Panc1 (cell line): ENCODE measurements at regions not wholly inside any gene's neighbourhood (a gene's known extent, or its start where the extent isn't known, plus 50 kb on each side); places are given as distances from the start of the nearest gene placed in this dataset.

Experiments used
- ATAC-seq: fragments of 200-7000 bp; cut with Tn5 transposase; 2 replicates; pipeline ENCODE4 v1.9.1; 2020; ENCODE audit warnings: mild to moderate bottlenecking, moderate library complexity
- BruUV-seq: library from RNA; stranded (reverse); fragments of 400-500 nt; replicated peaks from 2 replicates; lab custom pipeline; 2021; lab: Mats Ljungman, UMichigan
- CTCF ChIA-PET: fragments of 300-600 bp; sonication (Branson Sonifier 250); formaldehyde crosslinking; loops from one replicate; lab custom pipeline; 2022; ENCODE audit warnings: antibody characterized with exemption; lab: Charles Lee
- POLR2A ChIA-PET: fragments of 300-600 bp; sonication (Branson Sonifier 250); formaldehyde crosslinking; loops from one replicate; lab custom pipeline; 2022; ENCODE audit warnings: antibody characterized with exemption; lab: Charles Lee
- DNase-seq: peaks from one replicate; pipeline ENCODE4 v3.0.0-alpha.2; 2010; ENCODE audit warnings: low read depth, low spot score
- H3K27ac ChIP-seq: 2 replicates; pipeline ENCODE4 v1.5.1; 2011; ENCODE audit warnings: mild to moderate bottlenecking, low read length, inconsistent platforms
- H3K27me3 ChIP-seq: fragments of 200-500 bp; sonication (Bioruptor generic); 2 replicates; pipeline ENCODE4 v1.6.0; 2014; ENCODE audit warnings: low read length, inconsistent platforms; ENCODE audit not compliant: control insufficient read depth, insufficient read depth
- H3K36me3 ChIP-seq: fragments of 200-500 bp; sonication (Bioruptor generic); 2 replicates; pipeline ENCODE4 v1.5.1; 2014; ENCODE audit warnings: inconsistent platforms, mild to moderate bottlenecking, low read length, moderate library complexity; ENCODE audit not compliant: control insufficient read depth, insufficient read depth
- H3K4me1 ChIP-seq: 2 replicates; pipeline ENCODE4 v1.5.1; 2011; ENCODE audit warnings: inconsistent platforms, mild to moderate bottlenecking, low read length, moderate library complexity; ENCODE audit not compliant: control insufficient read depth, insufficient read depth
- H3K4me3 ChIP-seq, 2 experiments: 2 replicates each; pipeline ENCODE4 v1.5.1; 2011 to 2012; ENCODE audit warnings: low read depth in 2 of 2, low read length in 2 of 2, mild to moderate bottlenecking in 2 of 2, inconsistent platforms in 1 of 2, moderate library complexity in 1 of 2
- H3K9me3 ChIP-seq: fragments of 200-500 bp; sonication (Bioruptor generic); 2 replicates; pipeline ENCODE4 v1.5.1; 2014; ENCODE audit warnings: low read depth, mild to moderate bottlenecking, inconsistent platforms, low read length, moderate library complexity; ENCODE audit not compliant: control insufficient read depth, insufficient read depth
- CTCF ChIP-seq: fragments of 450-650 bp; IDR thresholded peaks from 2 replicates; pipeline ENCODE4 v1.5.1; 2017; ENCODE audit warnings: mild to moderate bottlenecking
- POLR2AphosphoS5 ChIP-seq: IDR thresholded peaks from 2 replicates; pipeline ENCODE4 v1.6.1; 2012; ENCODE audit warnings: mild to moderate bottlenecking, low read depth, low read length, moderate library complexity
- REST ChIP-seq, 2 experiments: IDR thresholded peaks; 2 replicates each; pipeline ENCODE4 v1.6.1; 2011 to 2012; ENCODE audit warnings: low read depth in 2 of 2, control low read depth in 1 of 2, low read length in 1 of 2, mild to moderate bottlenecking in 1 of 2, moderate library complexity in 1 of 2; ENCODE audit not compliant: insufficient read depth in 1 of 2
- SIN3A ChIP-seq: IDR thresholded peaks from 2 replicates; pipeline ENCODE4 v1.6.1; 2012; ENCODE audit warnings: low read depth, mild to moderate bottlenecking, low read length, moderate library complexity, borderline replicate concordance; ENCODE audit not compliant: insufficient read depth
- TCF7L2 ChIP-seq: IDR thresholded peaks from 2 replicates; pipeline ENCODE4 v1.6.1; 2011; ENCODE audit warnings: mild to moderate bottlenecking, low read depth, low read length, inconsistent platforms
- in situ Hi-C: cut with HindIII; loops from 2 replicates; pipeline ENCODE4 v1.10.0; 2016; ENCODE audit warnings: low sequenced_read_pairs, low pct_unique_long_range_greater_than_20kb
- intact Hi-C: fragments of 100-400 bp; cut with micrococcal nuclease; formaldehyde crosslinking; loops from one replicate; pipeline ENCODE4 v1.10.0; 2022; ENCODE audit not compliant: unreplicated experiment

- intact Hi-C loops (no loop called here), in situ Hi-C loops (no loop called here)
- DNase-seq, result no peak
- H3K27me3 ChIP-seq, result no peaks in the 10 kb centered on the region; the same call in 1 of the 2 replicates
- ChIA-PET CTCF (no interaction called here), POLR2A (no interaction called here)
- H3K27ac ChIP-seq, result no peak overlapping the region
- no peaks in the 10 kb centered on the region for H3K9me3 ChIP-seq
- TF ChIP-seq REST (IDR thresholded peaks at IDR 0.05; ENCODE audit: insufficient read depth in 1 of 2, low read depth in 2 of 2, low read length in 1 of 2) (no peak), SIN3A (no peak), CTCF (no peak), TCF7L2 (no peak), POLR2AphosphoS5 (no peak)
- BruUV-seq, result no TSS peak
- no peak for ATAC-seq
- H3K4me1 ChIP-seq, result no peaks in the 10 kb centered on the region
- H3K4me3 ChIP-seq, result no peak overlapping the region
- no peaks in the 10 kb centered on the region for H3K36me3 ChIP-seq
These were observed 52.8 kb upstream of the PPP1R12A start for GRCh38 chr12:79987731-79988130.
